ENCODE measurements at regions not wholly inside any gene's neighbourhood (a gene's known extent, or its start where the extent isn't known, plus 50 kb on each side); places are given as distances from the start of the nearest gene placed in this dataset.

- Histone ChIP-seq H3K4me3 (no peak overlapping the region), H3K27me3 (no peaks in the 10 kb centered on the region), H3K9me3 (no peaks in the 10 kb centered on the region), H3K27ac (no peak overlapping the region), H3K36me3 (no peaks in the 10 kb centered on the region), H3K4me1 (peaks cover 0 to 11% (median 6%) of the 10 kb centered on the region in 4 donors)
- intact Hi-C loops (cut with DNase I; ENCODE audit: low total_unique reads): no loop called here
- TF ChIP-seq CTCF (IDR thresholded peaks at IDR 0.05): no peak
- no peak for DNase-seq
Measured at GRCh38 chr17:56694825-56695224, 101.3 kb downstream of the NOG start.

DNA sequence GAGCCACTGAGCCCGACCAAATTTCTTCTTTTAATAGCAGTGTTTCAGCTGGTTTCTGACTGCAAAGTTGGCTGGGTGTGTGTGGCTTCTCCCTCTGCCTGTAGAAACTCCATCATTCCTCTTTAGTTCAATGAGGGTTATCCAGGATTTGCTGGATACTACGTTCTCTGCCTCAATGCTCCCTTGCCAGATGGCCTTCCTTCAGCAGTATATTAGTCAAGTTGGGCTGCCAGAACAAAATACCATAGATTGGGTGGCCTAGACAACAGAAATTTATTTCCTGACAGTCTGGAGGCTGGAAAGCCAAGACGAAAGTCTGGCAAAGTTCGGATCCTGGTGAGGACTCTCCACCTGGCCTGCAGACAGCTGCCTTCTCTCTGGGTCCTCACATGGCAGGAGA, 103.7 kb downstream of the NOG start:
- TF ChIP-seq CTCF (IDR thresholded peaks at IDR 0.05): no peak
- H3K9me3 ChIP-seq: no peaks in the 10 kb centered on the region
- intact Hi-C loops (cut with DNase I; ENCODE audit: low total_unique reads): no loop called here
- no peaks in the 10 kb centered on the region for H3K27me3 ChIP-seq
- no peak overlapping the region for H3K4me3 ChIP-seq
- H3K36me3 ChIP-seq: no peaks in the 10 kb centered on the region
- no peak overlapping the region for H3K27ac ChIP-seq
- no peak for DNase-seq
- H3K4me1 ChIP-seq: peaks cover 0 to 13% (median 6%) of the 10 kb centered on the region in 4 donors

DNA sequence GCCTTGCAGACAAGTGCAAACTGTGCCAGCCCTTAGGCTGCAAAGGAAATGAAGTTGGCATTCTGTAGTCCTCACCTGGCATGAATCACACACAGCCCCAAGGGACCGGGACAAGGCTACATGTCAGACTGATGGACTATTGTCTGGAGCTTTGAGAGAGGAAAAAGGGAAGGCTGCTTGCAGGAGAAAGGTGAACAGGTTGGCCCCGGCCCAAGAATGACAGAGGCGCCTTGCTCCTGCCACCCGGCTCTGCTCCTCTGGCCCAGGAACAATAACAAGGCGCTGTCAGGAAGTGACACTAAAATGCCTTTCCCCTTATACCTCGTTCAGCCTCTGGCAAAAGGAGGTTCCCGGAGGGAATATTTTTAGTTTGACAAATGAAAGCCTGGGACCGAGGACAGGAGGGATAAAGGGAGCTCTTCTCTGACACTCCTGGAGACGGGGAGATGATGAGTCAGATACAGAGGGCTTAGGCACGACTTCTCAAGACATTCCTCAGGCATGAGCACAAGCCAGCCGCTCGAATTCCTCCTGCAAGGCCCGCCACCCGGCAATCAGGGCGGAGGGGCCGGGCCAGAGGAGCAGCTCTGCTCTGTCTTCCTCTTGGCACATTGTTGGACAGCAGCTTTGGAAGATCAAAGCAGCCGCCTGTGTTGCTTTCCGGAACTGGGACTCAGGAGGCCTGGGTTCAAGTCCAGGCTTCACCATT, 105.8 kb downstream of the NOG start:
- peak; percentile 24 to 71 for DNase-seq
- intact Hi-C loops (cut with DNase I; ENCODE audit: low total_unique reads): no loop called here
- Histone ChIP-seq H3K36me3 (no peaks in the 10 kb centered on the region), H3K4me3 (no peak overlapping the region), H3K9me3 (no peaks in the 10 kb centered on the region), H3K27ac (no peak overlapping the region), H3K27me3 (no peaks in the 10 kb centered on the region), H3K4me1 (peaks cover 0 to 13% (median 6%) of the 10 kb centered on the region in 4 donors)
- TF ChIP-seq CTCF (IDR thresholded peaks at IDR 0.05): no peak

GRCh38 chr17:56700919-56701420, 107.5 kb downstream of the NOG start:
- H3K9me3 ChIP-seq: no peaks in the 10 kb centered on the region
- H3K27me3 ChIP-seq: peaks cover 0 to 3% of the 10 kb centered on the region in 2 donors
- H3K4me1 ChIP-seq: peaks cover 0 to 13% (median 6%) of the 10 kb centered on the region in 4 donors
- no peaks in the 10 kb centered on the region for H3K36me3 ChIP-seq
- no peak overlapping the region for H3K27ac ChIP-seq
- DNase-seq: no peak
- intact Hi-C loops (cut with DNase I; ENCODE audit: low total_unique reads): no loop called here
- no peak overlapping the region for H3K4me3 ChIP-seq
- no peak for TF ChIP-seq CTCF (IDR thresholded peaks at IDR 0.05)

GRCh38 chr17:56707312-56708219, 114.1 kb downstream of the NOG start:
- Histone ChIP-seq H3K9me3 (no peaks in the 10 kb centered on the region), H3K36me3 (no peaks in the 10 kb centered on the region), H3K4me3 (no peak overlapping the region), H3K27ac (no peak overlapping the region), H3K4me1 (no peaks in the 10 kb centered on the region), H3K27me3 (peaks cover 0 to 15% of the 10 kb centered on the region in 2 donors)
- intact Hi-C loops (cut with DNase I; ENCODE audit: low total_unique reads): no loop called here
- TF ChIP-seq CTCF (IDR thresholded peaks at IDR 0.05): no peak
- DNase-seq: no peak
